ENCODE measurements at regions not wholly inside any gene's neighbourhood (a gene's known extent, or its start where the extent isn't known, plus 50 kb on each side); places are given as distances from the start of the nearest gene placed in this dataset.

DNA sequence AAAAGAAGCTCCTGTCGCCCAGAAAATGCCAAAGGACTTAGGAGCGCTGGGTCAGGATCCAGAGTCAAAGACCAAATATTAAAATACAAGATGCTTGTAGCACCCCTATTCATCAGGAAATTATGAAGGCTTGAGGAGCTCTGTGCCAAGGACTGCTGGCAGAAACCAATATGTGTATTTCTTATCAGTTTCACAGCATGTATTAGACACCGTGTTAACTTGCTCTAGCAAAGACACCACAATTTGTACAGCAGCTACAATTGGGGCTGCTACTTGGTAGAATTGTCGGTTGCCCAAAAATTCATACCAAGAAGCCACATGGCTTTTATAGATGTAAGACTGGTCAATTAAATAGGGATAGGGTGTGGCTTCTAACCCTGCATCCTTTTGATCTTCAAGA lies 128.8 kb downstream of the CD47 start:
- Histone ChIP-seq H3K4me1 (ENCODE audit: insufficient read depth, low read length, poor library complexity, severe bottlenecking) (peaks cover 35% of the 10 kb centered on the region), H3K36me3 (ENCODE audit: insufficient read depth, low read length) (no peaks in the 10 kb centered on the region), H3K9ac (ENCODE audit: low read depth, low read length, poor library complexity, severe bottlenecking) (no peak overlapping the region), H3K27me3 (ENCODE audit: insufficient read depth, low read length, poor library complexity, severe bottlenecking) (no peaks in the 10 kb centered on the region), H3K4me2 (ENCODE audit: low read depth, low read length, poor library complexity, severe bottlenecking) (no peak overlapping the region), H4K20me1 (ENCODE audit: insufficient read depth, low read length, poor library complexity, severe bottlenecking) (no peaks in the 10 kb centered on the region), H3K4me3 (ENCODE audit: low read length, poor library complexity, severe bottlenecking) (no peak overlapping the region), H3K9me3 (ENCODE audit: insufficient read depth, low read depth, low read length) (no peaks in the 10 kb centered on the region), H3K9me2 (replicated peaks; ENCODE audit: low read depth, low read length) (no peaks in the 10 kb centered on the region), H3F3A (ENCODE audit: low read depth) (no peaks in the 10 kb centered on the region), H2AFZ (ENCODE audit: low read length) (no peak overlapping the region), H3K79me2 (ENCODE audit: insufficient read depth, low read length) (no peaks in the 10 kb centered on the region)
- TF ChIP-seq, protein P1, sequence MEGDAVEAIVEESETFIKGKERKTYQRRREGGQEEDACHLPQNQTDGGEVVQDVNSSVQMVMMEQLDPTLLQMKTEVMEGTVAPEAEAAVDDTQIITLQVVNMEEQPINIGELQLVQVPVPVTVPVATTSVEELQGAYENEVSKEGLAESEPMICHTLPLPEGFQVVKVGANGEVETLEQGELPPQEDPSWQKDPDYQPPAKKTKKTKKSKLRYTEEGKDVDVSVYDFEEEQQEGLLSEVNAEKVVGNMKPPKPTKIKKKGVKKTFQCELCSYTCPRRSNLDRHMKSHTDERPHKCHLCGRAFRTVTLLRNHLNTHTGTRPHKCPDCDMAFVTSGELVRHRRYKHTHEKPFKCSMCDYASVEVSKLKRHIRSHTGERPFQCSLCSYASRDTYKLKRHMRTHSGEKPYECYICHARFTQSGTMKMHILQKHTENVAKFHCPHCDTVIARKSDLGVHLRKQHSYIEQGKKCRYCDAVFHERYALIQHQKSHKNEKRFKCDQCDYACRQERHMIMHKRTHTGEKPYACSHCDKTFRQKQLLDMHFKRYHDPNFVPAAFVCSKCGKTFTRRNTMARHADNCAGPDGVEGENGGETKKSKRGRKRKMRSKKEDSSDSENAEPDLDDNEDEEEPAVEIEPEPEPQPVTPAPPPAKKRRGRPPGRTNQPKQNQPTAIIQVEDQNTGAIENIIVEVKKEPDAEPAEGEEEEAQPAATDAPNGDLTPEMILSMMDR (conservative IDR thresholded peaks at IDR 0.05; ENCODE audit: low read length), result no peak
- TF ChIP-seq EZH2phosphoT487 (IDR thresholded peaks at IDR 0.05; ENCODE audit: borderline replicate concordance), result no peak

DNA sequence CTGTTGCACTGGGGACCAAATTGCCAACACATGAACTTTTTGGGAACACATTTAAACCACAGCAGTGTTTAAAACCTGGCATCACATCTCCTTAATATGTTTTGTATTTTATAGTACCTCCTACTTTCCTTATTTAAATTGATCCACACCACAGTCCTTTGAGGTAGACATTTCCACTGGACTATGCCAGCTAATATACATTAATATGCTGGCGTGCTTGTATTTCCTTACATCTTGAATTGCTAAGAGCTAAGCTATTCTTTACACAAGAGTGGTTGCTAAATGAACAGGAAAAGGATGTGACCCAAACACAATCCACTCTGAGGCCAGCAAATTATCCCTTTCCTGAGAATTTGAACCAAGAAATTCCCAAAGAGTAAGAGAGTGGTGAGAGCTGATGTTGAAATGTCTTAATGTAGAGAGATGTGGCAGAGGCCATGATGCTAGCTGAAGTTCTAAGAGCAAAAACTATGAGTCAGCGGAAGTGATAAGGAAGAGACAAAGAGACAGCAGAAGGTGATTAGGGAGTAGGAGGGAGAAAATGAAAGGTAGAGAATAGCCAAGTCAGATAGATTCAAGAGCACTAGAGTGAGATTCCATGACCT lies 131.2 kb downstream of the CD47 start:
- TF ChIP-seq, protein P1 (conservative IDR thresholded peaks at IDR 0.05; ENCODE audit: low read length), result no peak
- no peaks in the 10 kb centered on the region for H3K9me2 ChIP-seq (replicated peaks; ENCODE audit: low read depth, low read length)
- no peaks in the 10 kb centered on the region for H3K9me3 ChIP-seq (ENCODE audit: insufficient read depth, low read depth, low read length)
- no peaks in the 10 kb centered on the region for H3K27me3 ChIP-seq (ENCODE audit: insufficient read depth, low read length, poor library complexity, severe bottlenecking)
- H3K4me3 ChIP-seq (ENCODE audit: low read length, poor library complexity, severe bottlenecking), result no peak overlapping the region
- no peaks in the 10 kb centered on the region for H4K20me1 ChIP-seq (ENCODE audit: insufficient read depth, low read length, poor library complexity, severe bottlenecking)
- H3F3A ChIP-seq (ENCODE audit: low read depth), result 0 out of 2 replicates have a peak, but pooled peaks cover 2% of the 10 kb centered on the region
- H3K9ac ChIP-seq (ENCODE audit: low read depth, low read length, poor library complexity, severe bottlenecking), result no peak overlapping the region
- H3K36me3 ChIP-seq (ENCODE audit: insufficient read depth, low read length), result no peaks in the 10 kb centered on the region
- H3K4me1 ChIP-seq (ENCODE audit: insufficient read depth, low read length, poor library complexity, severe bottlenecking), result peaks cover 51% of the 10 kb centered on the region
- H3K79me2 ChIP-seq (ENCODE audit: insufficient read depth, low read length), result no peaks in the 10 kb centered on the region
- H3K4me2 ChIP-seq (ENCODE audit: low read depth, low read length, poor library complexity, severe bottlenecking), result peak overlapping the region; percentile 24
- peak overlapping the region; percentile 52 for H2AFZ ChIP-seq (ENCODE audit: low read length)

DNA sequence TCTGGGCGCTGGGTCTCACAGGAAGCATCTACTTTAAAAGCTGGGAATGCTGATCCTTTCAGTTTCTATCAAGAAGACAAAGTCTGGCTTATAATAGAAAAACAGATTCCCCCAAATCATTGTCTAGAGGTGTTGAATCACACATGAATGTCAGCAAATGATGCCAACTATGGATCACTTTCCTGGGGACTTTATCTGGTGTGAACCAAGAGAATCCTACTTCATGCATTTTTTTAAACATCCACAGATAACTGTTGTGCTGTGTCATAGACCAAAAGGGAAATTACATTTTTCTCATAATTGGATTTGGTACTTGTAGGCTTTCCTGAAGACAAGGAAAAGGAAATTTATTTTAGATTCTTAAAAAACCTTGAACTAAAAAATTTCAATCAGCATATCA lies 132.7 kb downstream of the CD47 start:
- Histone ChIP-seq H3K79me2 (ENCODE audit: insufficient read depth, low read length) (no peaks in the 10 kb centered on the region), H3K9ac (ENCODE audit: low read depth, low read length, poor library complexity, severe bottlenecking) (no peak overlapping the region), H3K36me3 (ENCODE audit: insufficient read depth, low read length) (no peaks in the 10 kb centered on the region), H3K4me2 (ENCODE audit: low read depth, low read length, poor library complexity, severe bottlenecking) (no peak overlapping the region), H3F3A (ENCODE audit: low read depth) (peaks cover 7% of the 10 kb centered on the region; the same call in 1 of the 2 replicates), H3K9me2 (replicated peaks; ENCODE audit: low read depth, low read length) (no peaks in the 10 kb centered on the region), H3K4me1 (ENCODE audit: insufficient read depth, low read length, poor library complexity, severe bottlenecking) (peaks cover 65% of the 10 kb centered on the region), H4K20me1 (ENCODE audit: insufficient read depth, low read length, poor library complexity, severe bottlenecking) (no peaks in the 10 kb centered on the region), H2AFZ (ENCODE audit: low read length) (no peak overlapping the region), H3K4me3 (ENCODE audit: low read length, poor library complexity, severe bottlenecking) (no peak overlapping the region), H3K27me3 (ENCODE audit: insufficient read depth, low read length, poor library complexity, severe bottlenecking) (no peaks in the 10 kb centered on the region), H3K9me3 (ENCODE audit: insufficient read depth, low read depth, low read length) (no peaks in the 10 kb centered on the region)
- TF ChIP-seq EZH2phosphoT487 (IDR thresholded peaks at IDR 0.05; ENCODE audit: borderline replicate concordance), result no peak
- TF ChIP-seq, protein P1 (conservative IDR thresholded peaks at IDR 0.05; ENCODE audit: low read length), result no peak
